ENCODE measurements at regions not wholly inside any gene's neighbourhood (a gene's known extent, or its start where the extent isn't known, plus 50 kb on each side); places are given as distances from the start of the nearest gene placed in this dataset.

- Histone ChIP-seq H3K9me3 (replicated peaks; ENCODE audit: control insufficient read depth, insufficient read depth, low read length) (no peaks in the 10 kb centered on the region), H4K20me1 (replicated peaks; ENCODE audit: control insufficient read depth, extremely low read depth, insufficient read depth, low read length) (no peaks in the 10 kb centered on the region), H3K4me3 (replicated peaks in 1 of 3; ENCODE audit: insufficient read depth in 1 of 3, low read depth in 1 of 3, low read length in 3 of 3) (no peak overlapping the region), H3K27ac (ENCODE audit: insufficient read depth, low read depth, low read length) (no peak overlapping the region), H3K4me2 (ENCODE audit: insufficient read depth, low read length) (no peak overlapping the region), H3K4me1 (ENCODE audit: control insufficient read depth, extremely low read depth, insufficient read depth, low read length) (no peaks in the 10 kb centered on the region), H3K9me1 (replicated peaks; ENCODE audit: control insufficient read depth, extremely low read depth, insufficient read depth, low read length) (no peaks in the 10 kb centered on the region), H2AFZ (ENCODE audit: low read depth, low read length) (no peak overlapping the region), H3K9ac (replicated peaks; ENCODE audit: extremely low read depth, insufficient read depth, low read length) (no peak overlapping the region), H3K27me3 (ENCODE audit: control insufficient read depth in 2 of 2, insufficient read depth in 2 of 2, low read length in 2 of 2) (no peaks in the 10 kb centered on the region), H3K36me3 (ENCODE audit: control insufficient read depth in 2 of 2, extremely low read depth in 1 of 2, insufficient read depth in 2 of 2, low read length in 2 of 2) (no peaks in the 10 kb centered on the region), H3K79me2 (ENCODE audit: control insufficient read depth, insufficient read depth, low read length) (no peaks in the 10 kb centered on the region)
- CTCF ChIA-PET: no interaction called here
- POLR2A ChIA-PET: no interaction called here
- TF ChIP-seq GATA2 (IDR thresholded peaks at IDR 0.05; ENCODE audit: insufficient read depth, insufficient read length, low read depth, low read length) (no peak), FOS (IDR thresholded peaks at IDR 0.05; ENCODE audit: borderline replicate concordance, insufficient read depth, low read length) (no peak), CTCF (IDR thresholded peaks at IDR 0.05; ENCODE audit: extremely low read depth in 1 of 2, insufficient read depth in 1 of 2, low read depth in 1 of 2, low read length in 2 of 2) (no peak), EZH2 (IDR thresholded peaks at IDR 0.05; ENCODE audit: borderline replicate concordance, low read depth, low read length, severe bottlenecking) (no peak), MYC (IDR thresholded peaks at IDR 0.05; ENCODE audit: low read depth, low read length) (no peak), MAX (IDR thresholded peaks at IDR 0.05; ENCODE audit: insufficient read depth, insufficient read length) (no peak), POLR2A (IDR thresholded peaks at IDR 0.05; ENCODE audit: low read depth, low read length) (no peak), POLR2AphosphoS5 (IDR thresholded peaks at IDR 0.05; ENCODE audit: insufficient read depth, low read depth, low read length) (no peak), JUN (IDR thresholded peaks at IDR 0.05; ENCODE audit: borderline replicate concordance, insufficient read depth, insufficient read length, low read depth) (no peak)
- DNase-seq (ENCODE audit: low read depth, low spot score): no peak
- dilution Hi-C loops (cut with MboI; ENCODE audit: extremely low pct_ligation_motif_present, low sequenced_read_pairs): no loop called here
- FAIRE-seq: no peak
- BruUV-seq (replicated peaks): no TSS peak
- intact Hi-C loops (cut with micrococcal nuclease): no loop called here
Observed at GRCh38 chr6:134493789-134494188, 175.9 kb upstream of the SGK1 start.

All from endothelial cell of umbilical vein (primary cell).